Ectodermal cell (in vitro differentiated cells): ENCODE measurements at regions not wholly inside any gene's neighbourhood (a gene's known extent, or its start where the extent isn't known, plus 50 kb on each side); places are given as distances from the start of the nearest gene placed in this dataset.

ENCODE experiments used
- H3K27ac ChIP-seq: 2 replicates; pipeline ENCODE4 v1.7.0; 2013; ENCODE audit warnings: mild to moderate bottlenecking, low read depth, low read length; ENCODE audit not compliant: insufficient read depth, poor library complexity, severe bottlenecking
- H3K27me3 ChIP-seq: 2 replicates; pipeline ENCODE4 v1.7.0; 2013; ENCODE audit warnings: mild to moderate bottlenecking, low read length; ENCODE audit not compliant: insufficient read depth, control insufficient read depth, poor library complexity, severe bottlenecking
- H3K36me3 ChIP-seq: one replicate; pipeline ENCODE4 v1.7.0; 2013; ENCODE audit warnings: low read length; ENCODE audit not compliant: control insufficient read depth, insufficient read depth
- H3K4me1 ChIP-seq: one replicate; pipeline ENCODE4 v1.7.0; 2013; ENCODE audit warnings: low read length; ENCODE audit not compliant: control insufficient read depth, insufficient read depth
- H3K4me3 ChIP-seq: 2 replicates; pipeline ENCODE4 v1.7.0; 2013; ENCODE audit warnings: low read depth, low read length, control low read depth; ENCODE audit not compliant: insufficient read depth
- H3K9me3 ChIP-seq: 2 replicates; pipeline ENCODE4 v1.7.0; 2013; ENCODE audit warnings: mild to moderate bottlenecking, low read length, moderate library complexity; ENCODE audit not compliant: control insufficient read depth
- WGBS, 2 experiments: methylation state at CpG; one replicate each; pipeline ENCODE4 v1.1.7; 2013; ENCODE audit warnings: missing lambda C conversion rate in 2 of 2; 5-methylcytosine and 5-hydroxymethylcytosine counted together

DNA sequence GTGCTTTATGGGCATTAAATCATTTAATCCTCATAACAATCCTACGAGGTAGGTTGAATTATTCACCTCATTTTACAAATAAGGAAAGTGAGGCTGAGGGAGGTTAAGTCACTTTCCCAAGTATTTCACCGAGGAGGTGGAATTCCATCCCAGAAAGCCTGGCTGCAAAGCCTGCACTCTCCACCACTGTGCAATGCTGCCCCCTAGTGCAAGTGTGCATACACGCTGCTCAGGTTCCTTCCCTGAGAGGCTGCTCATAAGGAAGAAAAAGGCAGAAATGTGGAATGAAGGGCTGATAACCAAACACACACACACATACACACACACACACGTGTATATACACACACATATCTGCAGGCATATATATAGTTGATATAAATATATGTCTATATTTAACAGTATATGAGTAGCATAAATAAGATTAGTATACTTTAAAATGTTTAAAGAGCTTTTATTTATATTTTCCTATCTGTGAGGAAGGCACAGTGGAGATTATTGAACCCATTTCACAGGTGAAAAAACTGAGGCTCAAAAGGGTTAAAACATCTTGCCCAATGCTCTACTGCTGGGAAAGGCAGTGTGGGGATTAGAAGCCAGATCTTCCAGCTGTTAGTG, 714.5 kb upstream of the TENM3 start:
- Histone ChIP-seq H3K4me3 (no peak overlapping the region), H3K36me3 (no peaks in the 10 kb centered on the region), H3K27ac (no peak overlapping the region), H3K9me3 (no peaks in the 10 kb centered on the region), H3K27me3 (no peaks in the 10 kb centered on the region), H3K4me1 (peaks cover 6% of the 10 kb centered on the region)
- WGBS, 2 experiments: 10 to 12% methylated on average over 2 to 3 of the region's 4 CpGs

- H3K36me3 ChIP-seq: no peaks in the 10 kb centered on the region
- H3K4me3 ChIP-seq: no peak overlapping the region
- H3K4me1 ChIP-seq: peaks cover 6% of the 10 kb centered on the region
- H3K27ac ChIP-seq: no peak overlapping the region
- H3K9me3 ChIP-seq: no peaks in the 10 kb centered on the region
- 86 to 90% methylated on average over 2 to 3 of the region's 4 CpGs for WGBS, 2 experiments
- no peaks in the 10 kb centered on the region for H3K27me3 ChIP-seq
These were observed 713.7 kb upstream of the TENM3 start for GRCh38 chr4:181529537-181529936.

DNA sequence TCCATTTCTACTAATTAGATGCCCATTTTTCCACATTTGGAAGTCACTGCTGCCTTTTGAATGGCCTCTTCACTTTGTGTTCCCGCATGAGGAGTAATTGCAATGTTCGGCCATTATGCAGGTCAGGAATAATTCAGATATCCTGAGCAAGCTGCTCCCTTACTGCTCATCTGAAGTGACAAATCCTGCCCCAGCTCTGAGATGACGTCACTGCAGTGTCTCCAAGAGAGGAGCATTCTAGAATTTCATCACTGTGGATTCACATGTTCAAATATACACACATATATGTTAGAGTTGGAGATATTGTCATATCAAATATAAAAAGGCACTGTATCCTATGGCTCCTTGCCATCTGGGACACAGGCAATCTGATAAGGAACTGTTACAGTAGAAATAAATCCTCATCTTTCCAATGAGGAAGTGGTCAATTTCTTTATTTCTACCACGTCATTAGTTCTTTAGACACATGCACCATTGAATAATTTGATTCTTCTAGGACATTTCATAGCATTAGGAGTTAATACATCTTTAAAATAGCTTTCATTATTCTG, 706.9 kb upstream of the TENM3 start:
- H3K27me3 ChIP-seq: no peaks in the 10 kb centered on the region
- no peak overlapping the region for H3K4me3 ChIP-seq
- H3K4me1 ChIP-seq: no peaks in the 10 kb centered on the region
- WGBS, 2 experiments: 92 to 95% methylated on average over 3 to 4 of the region's 4 CpGs
- H3K9me3 ChIP-seq: no peaks in the 10 kb centered on the region
- no peak overlapping the region for H3K27ac ChIP-seq
- no peaks in the 10 kb centered on the region for H3K36me3 ChIP-seq

- Histone ChIP-seq H3K4me3 (no peak overlapping the region), H3K4me1 (no peaks in the 10 kb centered on the region), H3K36me3 (no peaks in the 10 kb centered on the region), H3K27me3 (no peaks in the 10 kb centered on the region), H3K9me3 (no peaks in the 10 kb centered on the region), H3K27ac (no peak overlapping the region)
- WGBS, 2 experiments: 87 to 88% methylated on average over 4 of the region's 5 CpGs
These were observed 706.3 kb upstream of the TENM3 start for GRCh38 chr4:181536811-181537434.

DNA sequence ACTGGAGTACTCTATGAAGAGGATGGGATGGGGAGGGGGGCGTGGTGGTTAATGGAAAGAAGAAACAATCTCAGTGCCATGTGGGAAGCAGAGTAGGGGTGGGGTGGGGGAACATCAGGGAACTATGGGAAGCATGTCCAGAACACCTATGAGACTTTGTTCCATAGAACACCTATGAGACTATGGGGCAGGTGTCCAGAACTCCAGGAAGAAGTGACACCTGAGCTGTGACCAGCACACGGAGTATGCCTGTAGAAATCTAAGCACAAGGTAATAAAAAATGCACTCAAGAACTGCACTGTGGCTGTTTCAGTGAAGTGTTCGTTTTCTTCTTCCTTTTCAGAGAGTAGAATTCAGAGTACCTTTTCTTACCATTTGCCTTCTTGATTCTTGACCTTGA, 704.8 kb upstream of the TENM3 start:
- Histone ChIP-seq H3K27ac (no peak overlapping the region), H3K36me3 (no peaks in the 10 kb centered on the region)
- 94 to 100% methylated on average over 3 of the region's 3 CpGs for WGBS, 2 experiments

DNA sequence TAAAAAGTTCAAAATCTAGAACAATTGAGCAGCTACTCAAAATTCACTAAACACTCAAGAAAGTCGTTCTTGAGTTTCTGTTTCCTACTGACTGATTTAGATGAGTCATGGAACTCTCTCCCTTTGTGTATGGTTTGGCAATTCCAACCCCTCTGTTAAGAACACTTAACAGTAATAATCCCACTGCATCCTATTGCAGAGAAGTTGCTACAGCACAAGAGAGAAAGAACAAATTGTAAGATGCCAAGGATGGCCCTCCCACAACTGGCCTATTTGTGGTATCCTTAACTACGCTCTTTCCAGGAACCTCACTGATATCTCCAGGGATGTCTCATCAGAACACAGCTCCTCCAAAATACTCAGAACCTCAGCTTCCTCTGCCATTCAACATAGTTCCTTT, 701.8 kb upstream of the TENM3 start:
- Histone ChIP-seq H3K9me3 (no peaks in the 10 kb centered on the region), H3K36me3 (no peaks in the 10 kb centered on the region), H3K4me3 (no peak overlapping the region), H3K27ac (no peak overlapping the region), H3K27me3 (no peaks in the 10 kb centered on the region), H3K4me1 (no peaks in the 10 kb centered on the region)
- 89 to 91% methylated on average over 2 of the region's 2 CpGs for WGBS, 2 experiments

More for the DNA sequence above, 704.8 kb upstream of the TENM3 start:
- Histone ChIP-seq H3K4me3 (no peak overlapping the region), H3K9me3 (no peaks in the 10 kb centered on the region), H3K4me1 (no peaks in the 10 kb centered on the region), H3K27me3 (no peaks in the 10 kb centered on the region)

- WGBS, 2 experiments: 90 to 92% methylated on average over 9 of the region's 9 CpGs
- Histone ChIP-seq H3K4me3 (no peak overlapping the region), H3K27me3 (no peaks in the 10 kb centered on the region), H3K9me3 (no peaks in the 10 kb centered on the region), H3K4me1 (no peaks in the 10 kb centered on the region), H3K36me3 (no peaks in the 10 kb centered on the region), H3K27ac (no peak overlapping the region)
These were observed 694.2 kb upstream of the TENM3 start for GRCh38 chr4:181548873-181549575.

- Histone ChIP-seq H3K36me3 (no peaks in the 10 kb centered on the region), H3K27ac (no peak overlapping the region), H3K4me3 (no peak overlapping the region), H3K9me3 (no peaks in the 10 kb centered on the region), H3K4me1 (no peaks in the 10 kb centered on the region), H3K27me3 (no peaks in the 10 kb centered on the region)
- WGBS, 2 experiments: 87 to 100% methylated on average over 1 to 3 of the region's 3 CpGs
These were observed 693.5 kb upstream of the TENM3 start for GRCh38 chr4:181549576-181550188.

DNA sequence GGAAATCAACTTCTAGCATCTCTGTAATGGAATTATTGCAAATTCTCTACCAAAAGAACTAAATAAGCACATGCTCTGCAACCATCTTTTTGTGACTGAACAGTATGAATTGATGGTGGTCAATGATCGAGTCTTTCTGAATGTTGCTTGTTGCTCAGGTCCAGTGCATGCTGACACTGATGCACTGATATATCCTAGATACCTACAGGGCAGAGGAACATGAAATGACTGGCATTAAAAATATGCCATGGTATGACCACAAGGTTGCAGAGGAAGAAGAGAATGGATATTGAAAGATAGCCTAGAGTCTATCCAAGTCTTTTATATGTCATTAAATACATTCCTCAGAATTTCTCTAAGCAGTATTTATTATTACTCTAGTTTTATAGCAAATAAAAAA, 692.8 kb upstream of the TENM3 start:
- no peaks in the 10 kb centered on the region for H3K4me1 ChIP-seq
- H3K27me3 ChIP-seq: no peaks in the 10 kb centered on the region
- H3K4me3 ChIP-seq: no peak overlapping the region
- WGBS, 2 experiments: 88 to 93% methylated on average over 1 of the region's 1 CpG
- no peak overlapping the region for H3K27ac ChIP-seq
- no peaks in the 10 kb centered on the region for H3K36me3 ChIP-seq
- H3K9me3 ChIP-seq: no peaks in the 10 kb centered on the region

GRCh38 chr4:181559637-181560036, 683.6 kb upstream of the TENM3 start:
- no peaks in the 10 kb centered on the region for H3K27me3 ChIP-seq
- H3K4me1 ChIP-seq: no peaks in the 10 kb centered on the region
- 88 to 91% methylated on average over 3 to 4 of the region's 4 CpGs for WGBS, 2 experiments
- no peak overlapping the region for H3K4me3 ChIP-seq
- no peak overlapping the region for H3K27ac ChIP-seq
- no peaks in the 10 kb centered on the region for H3K9me3 ChIP-seq
- no peaks in the 10 kb centered on the region for H3K36me3 ChIP-seq
